Ammon's horn (tissue), 1 donor: ENCODE measurements at regions not wholly inside any gene's neighbourhood (a gene's known extent, or its start where the extent isn't known, plus 50 kb on each side); places are given as distances from the start of the nearest gene placed in this dataset.
A peak's percentile ranks its signal among the peaks of the same experiment; 100 is the strongest.
"Not testable (repeated sequence)": the region's sequence is repeated elsewhere in the genome, so short reads cannot be mapped to it uniquely, and the experiment has no call there.

Source experiments
- DNase-seq: peaks from one replicate; pipeline ENCODE4 v3.0.0-alpha.2; 2016; ENCODE audit warnings: low spot score

DNA sequence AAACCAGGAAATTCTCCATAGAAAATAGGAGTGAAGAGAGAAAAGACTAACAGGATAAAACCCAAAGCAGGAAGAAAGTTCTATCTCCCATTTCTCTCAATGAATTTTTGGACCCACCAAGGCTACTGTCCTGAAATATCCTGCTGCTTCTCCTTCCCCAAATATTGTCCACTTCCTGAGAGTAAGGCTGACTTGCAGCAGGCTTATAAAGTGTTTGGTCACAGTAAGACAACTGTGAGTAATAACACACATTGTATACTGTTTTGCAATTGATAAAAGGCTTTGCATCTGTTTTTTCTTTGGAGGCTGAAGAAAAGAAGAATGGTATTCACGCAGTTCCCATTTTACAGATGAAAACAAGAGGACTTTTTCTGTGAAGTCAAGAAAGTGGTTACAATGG lies 52.8 kb downstream of the FOXD4L6 start:
- DNase-seq, result not testable (repeated sequence)

GRCh38 chr9:41074356-41074942 lies 54.0 kb downstream of the FOXD4L6 start:
- peak; percentile 11 for DNase-seq

DNA sequence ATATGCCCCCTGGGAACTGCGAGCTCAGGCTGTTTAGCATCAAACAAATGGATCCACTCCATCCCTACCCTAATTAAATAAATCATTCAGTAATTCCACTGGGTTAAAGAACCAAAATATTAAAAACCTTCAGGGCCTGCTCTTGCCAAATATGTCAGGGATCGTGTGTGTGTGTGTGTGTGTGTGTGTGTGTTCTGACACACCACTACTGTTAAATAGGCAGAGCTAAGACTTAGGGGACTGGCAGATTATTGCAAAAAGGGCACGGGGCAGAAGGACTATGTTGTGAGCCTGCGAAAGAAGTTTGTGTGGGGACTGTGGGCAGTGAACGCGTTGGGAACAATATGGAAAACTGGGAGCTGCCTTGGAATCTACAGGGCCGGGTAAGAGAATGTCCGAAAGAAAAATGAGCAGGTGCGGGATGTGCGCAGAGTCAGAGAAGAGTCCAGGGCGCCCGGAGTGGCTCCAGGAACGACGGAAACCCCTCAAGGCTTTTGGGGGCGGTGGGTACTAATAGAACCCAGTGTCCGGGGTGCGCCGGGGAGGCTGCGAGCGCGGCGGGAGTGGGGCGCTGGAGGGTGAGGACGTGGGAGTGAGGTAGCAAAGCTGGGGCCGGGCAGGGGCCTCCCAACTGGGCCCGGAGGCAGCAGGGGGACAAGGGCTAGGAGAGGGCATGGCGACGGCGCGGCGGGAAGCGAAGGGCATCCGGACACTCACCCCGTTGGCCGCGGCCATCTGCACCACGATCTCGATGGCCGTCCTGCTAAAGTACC lies 54.8 kb downstream of the FOXD4L6 start:
- DNase-seq, result not testable (repeated sequence)

- peak; percentile 48 for DNase-seq
Observed at GRCh38 chr9:41064125-41064795, 64.2 kb downstream of the FOXD4L6 start.

DNA sequence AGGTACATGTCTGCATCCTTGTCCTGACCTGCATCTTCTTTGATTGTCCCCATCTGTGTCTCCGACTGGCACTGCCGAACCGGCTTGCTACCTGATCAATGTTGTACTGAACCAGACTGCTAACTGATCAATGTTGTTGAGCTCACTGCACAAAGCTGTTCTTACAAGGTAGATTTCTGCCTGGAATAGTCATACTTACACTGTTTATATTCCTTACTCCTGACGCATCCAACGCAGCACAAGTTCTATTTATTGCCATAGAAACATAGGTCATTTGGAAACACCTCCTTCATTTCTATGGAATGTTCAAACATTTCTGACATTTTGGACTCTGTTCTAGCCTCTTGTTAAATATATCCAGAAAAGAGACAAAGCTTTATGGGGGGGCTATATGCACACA lies 65.2 kb downstream of the FOXD4L6 start:
- DNase-seq, result not testable (repeated sequence)

GRCh38 chr9:41059603-41060002 lies 68.9 kb downstream of the FOXD4L6 start:
- DNase-seq, result not testable (repeated sequence)

GRCh38 chr9:41053666-41054363 lies 74.7 kb downstream of the FOXD4L6 start:
- DNase-seq, result not testable (repeated sequence)

- not testable (repeated sequence) for DNase-seq
Observed at GRCh38 chr9:41048672-41049071, 79.8 kb downstream of the FOXD4L6 start.

DNA sequence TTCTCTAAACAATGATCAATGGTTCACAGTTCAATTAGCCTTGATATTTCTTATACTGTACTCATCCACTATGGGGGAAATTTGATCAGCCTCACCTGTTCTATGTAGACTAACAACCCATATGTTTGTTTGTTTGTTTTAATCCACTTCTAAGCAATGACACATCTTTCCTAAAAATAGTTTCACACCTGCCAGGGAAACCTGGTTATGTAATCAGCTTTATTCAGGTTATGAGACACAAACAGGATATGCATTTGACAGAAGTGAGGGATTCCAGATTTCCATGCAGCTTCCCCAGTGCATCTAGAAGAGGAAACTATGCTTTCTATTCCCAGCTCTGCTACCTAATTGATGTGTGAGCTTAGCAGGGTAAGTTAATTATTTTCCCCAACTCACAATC lies 80.7 kb downstream of the FOXD4L6 start:
- not testable (repeated sequence) for DNase-seq

- DNase-seq, result not testable (repeated sequence)
Observed at GRCh38 chr9:41044930-41045329, 83.6 kb downstream of the FOXD4L6 start.

DNA sequence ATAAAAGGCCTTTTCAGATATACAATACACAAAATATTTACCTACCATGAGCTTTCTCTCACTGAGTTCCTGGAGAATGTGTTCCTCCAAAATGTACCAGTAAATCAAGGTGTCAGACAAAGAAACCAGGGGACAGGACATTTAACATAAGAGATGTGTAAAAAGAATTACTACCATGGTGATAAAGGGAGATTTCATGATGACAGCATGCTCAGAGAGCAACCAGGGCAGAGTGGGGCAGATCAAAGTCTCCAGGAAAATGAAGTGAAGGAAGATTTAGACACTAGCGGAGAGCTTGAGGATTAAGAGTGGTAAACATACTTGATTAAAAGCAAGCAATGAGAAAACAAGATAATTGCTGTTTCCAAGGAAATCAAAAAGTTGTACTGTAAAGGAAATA lies 85.0 kb downstream of the FOXD4L6 start:
- DNase-seq, result not testable (repeated sequence)

- not testable (repeated sequence) for DNase-seq
Observed at GRCh38 chr9:41042111-41042510, 86.4 kb downstream of the FOXD4L6 start.

- DNase-seq, result not testable (repeated sequence)
Observed at GRCh38 chr9:41040705-41041342, 87.7 kb downstream of the FOXD4L6 start.

- DNase-seq, result not testable (repeated sequence)
Observed at GRCh38 chr9:41035276-41035675, 93.2 kb downstream of the FOXD4L6 start.

DNA sequence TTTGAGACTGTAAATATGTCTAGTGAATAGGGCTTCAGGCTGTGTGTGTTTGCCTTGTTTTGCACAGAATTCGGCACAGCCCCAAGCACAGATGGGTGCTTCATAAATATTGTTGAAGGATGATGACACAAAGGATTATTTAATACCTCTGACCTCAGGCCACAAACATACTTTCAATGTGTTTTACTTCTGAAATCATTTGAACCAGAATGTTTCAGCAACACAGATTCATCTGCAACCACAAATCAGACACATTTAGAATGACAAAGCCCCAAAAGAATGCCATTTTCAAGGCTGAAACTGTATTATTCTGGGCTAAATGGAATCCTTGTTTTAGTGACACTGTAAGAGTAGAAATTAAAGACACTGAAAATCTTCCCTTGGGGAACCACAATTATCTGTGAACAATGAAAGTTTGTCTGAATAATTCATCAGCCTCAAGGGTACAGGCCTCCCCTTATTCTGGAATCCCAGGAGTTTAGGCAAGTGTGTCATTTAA lies 93.7 kb downstream of the FOXD4L6 start:
- not testable (repeated sequence) for DNase-seq

GRCh38 chr9:41033877-41034276 lies 94.6 kb downstream of the FOXD4L6 start:
- not testable (repeated sequence) for DNase-seq

GRCh38 chr9:41033360-41033759 lies 95.1 kb downstream of the FOXD4L6 start:
- DNase-seq, result not testable (repeated sequence)

DNA sequence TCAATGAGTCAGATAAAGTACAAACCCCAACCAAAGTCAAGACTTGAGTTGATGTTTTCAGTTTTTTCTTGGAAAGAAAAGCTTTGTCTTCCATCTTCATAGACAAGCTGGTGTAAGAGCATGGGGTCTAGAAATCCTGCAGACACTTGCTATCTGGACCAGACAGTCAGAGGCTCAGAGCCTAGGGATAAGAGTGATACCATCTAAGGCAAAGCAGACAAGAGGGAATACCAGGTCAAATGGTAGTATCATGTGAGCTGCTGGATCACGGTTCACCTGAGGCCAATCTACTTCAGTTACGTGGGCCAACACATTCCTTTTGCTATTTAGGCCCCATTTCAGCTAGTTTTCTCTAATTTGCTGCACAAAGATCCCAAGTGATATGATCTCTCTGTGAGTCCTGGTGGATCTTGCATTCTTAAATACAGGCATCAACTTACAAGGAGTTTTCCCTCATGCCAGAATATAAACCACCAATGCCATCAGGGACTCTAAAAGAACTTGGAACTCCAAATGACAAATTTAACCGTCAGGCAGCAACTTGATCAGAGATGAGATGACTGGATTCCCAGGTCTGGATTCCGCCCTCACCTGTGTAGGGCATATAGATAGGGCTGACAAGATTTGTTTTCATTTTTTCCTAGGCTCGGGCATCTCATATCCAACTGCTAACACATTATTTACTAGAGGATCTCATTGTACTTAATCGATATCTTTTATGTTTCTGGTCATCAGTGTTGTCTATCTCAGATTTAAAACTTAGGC lies 101.4 kb downstream of the FOXD4L6 start:
- DNase-seq, result not testable (repeated sequence)

- DNase-seq, result not testable (repeated sequence)
Observed at GRCh38 chr9:41022365-41022764, 106.1 kb downstream of the FOXD4L6 start.

GRCh38 chr9:41019858-41020562 lies 108.5 kb downstream of the FOXD4L6 start:
- DNase-seq, result not testable (repeated sequence)
